ENCODE measurements at regions not wholly inside any gene's neighbourhood (a gene's known extent, or its start where the extent isn't known, plus 50 kb on each side); places are given as distances from the start of the nearest gene placed in this dataset.

DNA sequence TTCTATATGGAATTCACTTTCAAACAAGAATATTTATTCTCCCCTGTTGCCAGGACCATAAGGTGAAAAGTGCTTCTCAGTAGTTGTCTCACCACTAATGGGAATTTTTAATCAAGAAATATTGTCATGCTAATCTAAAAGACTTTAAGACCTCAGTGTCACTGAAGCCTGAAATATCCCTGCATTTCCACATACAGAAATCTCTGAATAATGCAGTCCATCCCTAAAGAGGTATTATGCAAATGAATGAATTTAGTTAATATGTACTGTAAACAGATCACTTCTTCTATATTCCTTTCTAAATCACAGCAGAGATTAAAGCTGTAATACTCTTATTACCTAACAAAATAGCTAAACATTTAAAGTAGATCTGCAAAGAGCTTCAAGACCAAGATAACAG lies 531.1 kb upstream of the CDH6 start:
- Histone ChIP-seq H3K27me3 (ENCODE audit: control insufficient read depth in 3 of 3, insufficient read depth in 3 of 3, low read length in 3 of 3) (no peaks in the 10 kb centered on the region), H3K4me1 (ENCODE audit: control insufficient read depth in 3 of 3, insufficient read depth in 3 of 3, low read length in 3 of 3) (no peaks in the 10 kb centered on the region), H3K36me3 (ENCODE audit: control insufficient read depth in 3 of 3, insufficient read depth in 3 of 3, low read length in 3 of 3) (no peaks in the 10 kb centered on the region), H3K4me3 (ENCODE audit: low read length in 3 of 3) (no peak overlapping the region), H3K9ac (ENCODE audit: low read depth in 1 of 3, low read length in 3 of 3) (no peak overlapping the region), H3K9me3 (ENCODE audit: control insufficient read depth in 3 of 3, low read length in 3 of 3) (no peaks in the 10 kb centered on the region), H3K27ac (ENCODE audit: low read depth, low read length) (no peak overlapping the region)

GRCh38 chr5:30661730-30662129 lies 531.8 kb upstream of the CDH6 start:
- H3K9me3 ChIP-seq (ENCODE audit: control insufficient read depth in 3 of 3, low read length in 3 of 3): no peaks in the 10 kb centered on the region

DNA sequence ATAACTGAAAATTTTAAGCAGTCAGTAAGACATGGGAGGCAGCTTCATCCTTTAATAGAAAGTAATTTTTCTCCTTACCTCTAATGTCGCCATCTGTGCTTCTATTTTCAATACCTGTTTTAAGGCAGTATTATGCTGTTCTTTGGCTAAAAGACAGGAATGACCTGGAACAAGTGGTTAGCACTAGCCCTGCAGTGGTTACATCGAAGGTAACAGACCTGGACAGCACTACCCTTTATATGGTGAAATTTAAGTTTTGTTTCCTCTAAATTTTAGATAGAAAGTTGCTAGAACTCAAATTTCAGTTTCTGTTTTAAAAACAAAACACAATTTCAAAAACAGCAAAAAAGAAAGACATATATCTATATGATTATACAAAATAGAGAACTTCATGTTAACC lies 534.1 kb upstream of the CDH6 start:
- Histone ChIP-seq H3K27ac (ENCODE audit: low read depth, low read length) (no peak overlapping the region), H3K27me3 (ENCODE audit: control insufficient read depth in 3 of 3, insufficient read depth in 3 of 3, low read length in 3 of 3) (no peaks in the 10 kb centered on the region), H3K9ac (ENCODE audit: low read depth in 1 of 3, low read length in 3 of 3) (no peak overlapping the region), H3K36me3 (ENCODE audit: control insufficient read depth in 3 of 3, insufficient read depth in 3 of 3, low read length in 3 of 3) (no peaks in the 10 kb centered on the region), H3K4me3 (ENCODE audit: low read length in 3 of 3) (no peak overlapping the region), H3K9me3 (ENCODE audit: control insufficient read depth in 3 of 3, low read length in 3 of 3) (no peaks in the 10 kb centered on the region), H3K4me1 (ENCODE audit: control insufficient read depth in 3 of 3, insufficient read depth in 3 of 3, low read length in 3 of 3) (no peaks in the 10 kb centered on the region)

More at GRCh38 chr5:30661730-30662129, 531.8 kb upstream of the CDH6 start:
- no peak overlapping the region for H3K9ac ChIP-seq (ENCODE audit: low read depth in 1 of 3, low read length in 3 of 3)
- no peak overlapping the region for H3K4me3 ChIP-seq (ENCODE audit: low read length in 3 of 3)
- H3K4me1 ChIP-seq (ENCODE audit: control insufficient read depth in 3 of 3, insufficient read depth in 3 of 3, low read length in 3 of 3): no peaks in the 10 kb centered on the region
- no peaks in the 10 kb centered on the region for H3K36me3 ChIP-seq (ENCODE audit: control insufficient read depth in 3 of 3, insufficient read depth in 3 of 3, low read length in 3 of 3)
- no peak overlapping the region for H3K27ac ChIP-seq (ENCODE audit: low read depth, low read length)
- H3K27me3 ChIP-seq (ENCODE audit: control insufficient read depth in 3 of 3, insufficient read depth in 3 of 3, low read length in 3 of 3): no peaks in the 10 kb centered on the region

- H3K27ac ChIP-seq (ENCODE audit: low read depth, low read length): no peak overlapping the region
- H3K36me3 ChIP-seq (ENCODE audit: control insufficient read depth in 3 of 3, insufficient read depth in 3 of 3, low read length in 3 of 3): no peaks in the 10 kb centered on the region
- no peaks in the 10 kb centered on the region for H3K9me3 ChIP-seq (ENCODE audit: control insufficient read depth in 3 of 3, low read length in 3 of 3)
- no peak overlapping the region for H3K4me3 ChIP-seq (ENCODE audit: low read length in 3 of 3)
- H3K4me1 ChIP-seq (ENCODE audit: control insufficient read depth in 3 of 3, insufficient read depth in 3 of 3, low read length in 3 of 3): no peaks in the 10 kb centered on the region
- no peaks in the 10 kb centered on the region for H3K27me3 ChIP-seq (ENCODE audit: control insufficient read depth in 3 of 3, insufficient read depth in 3 of 3, low read length in 3 of 3)
- H3K9ac ChIP-seq (ENCODE audit: low read depth in 1 of 3, low read length in 3 of 3): no peak overlapping the region
Measured at GRCh38 chr5:30650311-30650710, 543.2 kb upstream of the CDH6 start.

DNA sequence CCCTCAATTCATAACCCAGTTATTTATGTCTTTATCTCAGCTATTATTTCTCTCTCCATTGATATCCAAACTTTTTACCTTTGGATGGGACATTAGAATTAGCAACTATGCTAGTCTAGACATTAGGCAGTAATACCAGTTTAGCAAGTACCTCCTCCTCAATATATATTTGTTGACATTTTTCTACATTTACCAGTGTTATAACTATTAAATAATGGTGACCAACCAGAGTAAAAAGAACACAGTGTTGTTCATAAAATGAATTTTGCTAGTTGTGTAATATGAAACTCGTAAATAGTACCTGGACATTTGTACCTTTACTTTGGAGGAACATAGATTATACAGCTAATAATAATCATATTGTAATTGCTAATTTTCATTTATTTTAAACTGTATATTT lies 554.6 kb upstream of the CDH6 start:
- H3K27ac ChIP-seq (ENCODE audit: low read depth, low read length): no peak overlapping the region
- H3K9me3 ChIP-seq (ENCODE audit: control insufficient read depth in 3 of 3, low read length in 3 of 3): peaks cover 0 to 4% (median 0%) of the 10 kb centered on the region in 3 donors
- no peaks in the 10 kb centered on the region for H3K4me1 ChIP-seq (ENCODE audit: control insufficient read depth in 3 of 3, insufficient read depth in 3 of 3, low read length in 3 of 3)
- H3K4me3 ChIP-seq (ENCODE audit: low read length in 3 of 3): no peak overlapping the region
- H3K36me3 ChIP-seq (ENCODE audit: control insufficient read depth in 3 of 3, insufficient read depth in 3 of 3, low read length in 3 of 3): no peaks in the 10 kb centered on the region
- no peak overlapping the region for H3K9ac ChIP-seq (ENCODE audit: low read depth in 1 of 3, low read length in 3 of 3)
- no peaks in the 10 kb centered on the region for H3K27me3 ChIP-seq (ENCODE audit: control insufficient read depth in 3 of 3, insufficient read depth in 3 of 3, low read length in 3 of 3)

DNA sequence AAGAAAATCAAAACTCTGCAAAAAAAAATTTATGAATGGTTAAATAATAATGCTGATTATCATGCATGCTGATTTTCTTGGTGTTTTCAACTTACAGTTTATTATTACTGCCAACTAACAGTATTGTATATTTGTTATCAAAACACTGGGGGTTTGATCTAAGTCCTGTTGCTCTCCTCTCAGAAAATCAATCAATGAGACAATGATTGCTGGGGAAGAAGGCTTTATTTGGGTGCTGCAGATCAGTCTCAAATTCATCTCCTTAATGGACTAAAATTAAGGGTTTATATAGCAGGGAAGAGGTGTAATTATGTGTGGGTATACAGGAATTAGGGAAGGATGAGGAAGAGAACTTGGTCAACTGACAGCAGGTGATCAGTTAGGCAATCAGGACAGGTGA lies 565.5 kb upstream of the CDH6 start:
- H3K9ac ChIP-seq (ENCODE audit: low read depth in 1 of 3, low read length in 3 of 3): no peak overlapping the region
- no peaks in the 10 kb centered on the region for H3K27me3 ChIP-seq (ENCODE audit: control insufficient read depth in 3 of 3, insufficient read depth in 3 of 3, low read length in 3 of 3)
- H3K27ac ChIP-seq (ENCODE audit: low read depth, low read length): no peak overlapping the region
- H3K9me3 ChIP-seq (ENCODE audit: control insufficient read depth in 3 of 3, low read length in 3 of 3): no peaks in the 10 kb centered on the region
- H3K4me1 ChIP-seq (ENCODE audit: control insufficient read depth in 3 of 3, insufficient read depth in 3 of 3, low read length in 3 of 3): no peaks in the 10 kb centered on the region
- no peaks in the 10 kb centered on the region for H3K36me3 ChIP-seq (ENCODE audit: control insufficient read depth in 3 of 3, insufficient read depth in 3 of 3, low read length in 3 of 3)
- no peak overlapping the region for H3K4me3 ChIP-seq (ENCODE audit: low read length in 3 of 3)

- Histone ChIP-seq H3K9me3 (ENCODE audit: control insufficient read depth in 3 of 3, low read length in 3 of 3) (no peaks in the 10 kb centered on the region), H3K27ac (ENCODE audit: low read depth, low read length) (no peak overlapping the region), H3K9ac (ENCODE audit: low read depth in 1 of 3, low read length in 3 of 3) (no peak overlapping the region), H3K27me3 (ENCODE audit: control insufficient read depth in 3 of 3, insufficient read depth in 3 of 3, low read length in 3 of 3) (no peaks in the 10 kb centered on the region), H3K4me1 (ENCODE audit: control insufficient read depth in 3 of 3, insufficient read depth in 3 of 3, low read length in 3 of 3) (no peaks in the 10 kb centered on the region), H3K36me3 (ENCODE audit: control insufficient read depth in 3 of 3, insufficient read depth in 3 of 3, low read length in 3 of 3) (no peaks in the 10 kb centered on the region), H3K4me3 (ENCODE audit: low read length in 3 of 3) (no peak overlapping the region)
Measured at GRCh38 chr5:30626557-30626956, 566.9 kb upstream of the CDH6 start.

DNA sequence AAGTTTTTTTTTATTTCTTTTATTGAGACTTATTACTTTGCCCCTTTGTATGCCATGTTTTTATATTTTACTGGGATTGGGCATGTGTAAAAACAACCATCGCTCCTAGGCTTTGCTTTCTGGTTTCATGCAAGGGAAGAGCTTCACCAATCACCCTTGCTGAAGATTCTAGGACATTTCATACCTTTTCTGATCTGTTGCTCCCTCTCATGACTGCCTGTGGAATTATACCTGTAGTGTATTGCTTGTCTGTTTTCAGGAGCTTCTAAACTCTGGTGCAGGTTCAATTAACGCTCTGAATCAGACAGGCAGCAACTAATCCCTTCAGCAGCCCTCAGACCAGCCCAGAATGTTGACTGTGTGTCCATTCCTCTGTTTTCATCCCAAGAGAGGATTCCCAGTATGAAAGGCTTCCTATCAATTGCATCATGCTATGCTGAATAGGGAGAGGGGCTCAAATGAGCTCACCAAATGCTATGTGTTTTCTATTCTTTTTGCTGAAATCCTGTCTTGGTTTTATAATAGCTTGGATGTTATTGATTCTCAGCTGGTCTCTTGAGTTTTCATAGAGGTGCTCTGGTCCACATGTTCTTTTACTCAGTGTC lies 572.9 kb upstream of the CDH6 start:
- Histone ChIP-seq H3K27me3 (ENCODE audit: control insufficient read depth in 3 of 3, insufficient read depth in 3 of 3, low read length in 3 of 3) (no peaks in the 10 kb centered on the region), H3K9ac (ENCODE audit: low read depth in 1 of 3, low read length in 3 of 3) (no peak overlapping the region), H3K9me3 (ENCODE audit: control insufficient read depth in 3 of 3, low read length in 3 of 3) (peaks cover 0 to 4% (median 0%) of the 10 kb centered on the region in 3 donors), H3K4me3 (ENCODE audit: low read length in 3 of 3) (no peak overlapping the region), H3K27ac (ENCODE audit: low read depth, low read length) (no peak overlapping the region), H3K4me1 (ENCODE audit: control insufficient read depth in 3 of 3, insufficient read depth in 3 of 3, low read length in 3 of 3) (no peaks in the 10 kb centered on the region), H3K36me3 (ENCODE audit: control insufficient read depth in 3 of 3, insufficient read depth in 3 of 3, low read length in 3 of 3) (no peaks in the 10 kb centered on the region)

DNA sequence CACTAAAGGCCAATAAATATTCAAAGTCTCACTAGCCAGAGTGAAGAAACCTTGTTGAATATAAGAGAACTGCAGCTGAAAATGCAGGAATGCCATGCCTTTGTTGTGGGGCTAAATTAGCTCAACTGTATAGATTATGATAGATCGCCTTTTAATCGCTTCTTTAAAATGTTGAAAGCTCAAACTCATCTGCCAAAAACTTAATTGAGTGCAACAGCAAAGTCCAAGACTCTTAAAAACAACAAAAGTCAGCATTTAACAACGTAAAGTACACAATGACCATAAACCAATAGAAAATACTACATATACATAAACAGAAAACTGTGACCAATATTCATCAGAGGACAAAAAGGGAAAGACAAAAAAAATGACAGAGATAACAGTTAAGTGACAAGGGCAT lies 585.0 kb upstream of the CDH6 start:
- H3K4me1 ChIP-seq (ENCODE audit: control insufficient read depth in 3 of 3, insufficient read depth in 3 of 3, low read length in 3 of 3): no peaks in the 10 kb centered on the region
- no peaks in the 10 kb centered on the region for H3K27me3 ChIP-seq (ENCODE audit: control insufficient read depth in 3 of 3, insufficient read depth in 3 of 3, low read length in 3 of 3)

GRCh38 chr5:30607301-30607894 lies 586.1 kb upstream of the CDH6 start:
- Histone ChIP-seq H3K27ac (ENCODE audit: low read depth, low read length) (no peak overlapping the region), H3K36me3 (ENCODE audit: control insufficient read depth in 3 of 3, insufficient read depth in 3 of 3, low read length in 3 of 3) (no peaks in the 10 kb centered on the region), H3K9ac (ENCODE audit: low read depth in 1 of 3, low read length in 3 of 3) (no peak overlapping the region), H3K4me1 (ENCODE audit: control insufficient read depth in 3 of 3, insufficient read depth in 3 of 3, low read length in 3 of 3) (no peaks in the 10 kb centered on the region), H3K9me3 (ENCODE audit: control insufficient read depth in 3 of 3, low read length in 3 of 3) (no peaks in the 10 kb centered on the region), H3K4me3 (ENCODE audit: low read length in 3 of 3) (no peak overlapping the region), H3K27me3 (ENCODE audit: control insufficient read depth in 3 of 3, insufficient read depth in 3 of 3, low read length in 3 of 3) (no peaks in the 10 kb centered on the region)

More for the DNA sequence above, 585.0 kb upstream of the CDH6 start:
- no peak overlapping the region for H3K4me3 ChIP-seq (ENCODE audit: low read length in 3 of 3)
- no peaks in the 10 kb centered on the region for H3K9me3 ChIP-seq (ENCODE audit: control insufficient read depth in 3 of 3, low read length in 3 of 3)
- no peak overlapping the region for H3K9ac ChIP-seq (ENCODE audit: low read depth in 1 of 3, low read length in 3 of 3)
- H3K27ac ChIP-seq (ENCODE audit: low read depth, low read length): no peak overlapping the region
- no peaks in the 10 kb centered on the region for H3K36me3 ChIP-seq (ENCODE audit: control insufficient read depth in 3 of 3, insufficient read depth in 3 of 3, low read length in 3 of 3)

Data from skeletal muscle tissue (tissue), 3 donors.